SK-N-SH (cell line): ENCODE measurements at regions not wholly inside any gene's neighbourhood (a gene's known extent, or its start where the extent isn't known, plus 50 kb on each side); places are given as distances from the start of the nearest gene placed in this dataset.

Experiments
- CTCF ChIA-PET: fragments of 300-600, 350-600 bp; formaldehyde crosslinking; extraction: SDS; loops from one replicate; lab custom pipeline; 2021; lab: Yijun Ruan, JAX
- POLR2A ChIA-PET: fragments of 350-600 bp; sonication (Branson Sonifier 250); formaldehyde crosslinking; extraction: SDS; loops from one replicate; lab custom pipeline; 2020; ENCODE audit warnings: antibody characterized with exemption, inconsistent platforms; lab: Yijun Ruan, JAX
- DNase-seq: peaks from one replicate; pipeline ENCODE4 v3.0.0; 2012
- H2AFZ ChIP-seq: fragments of 200-600 bp; sonication (generic); 2 replicates; pipeline ENCODE4 v1.8.1; 2016; ENCODE audit warnings: antibody characterized with exemption, mild to moderate bottlenecking, low read depth
- H3F3A ChIP-seq: fragments of 200-600 bp; sonication (generic); replicated peaks from 2 replicates; pipeline ENCODE3; 2016; ENCODE audit warnings: antibody characterized with exemption, mild to moderate bottlenecking; ENCODE audit not compliant: insufficient read depth
- H3K27ac ChIP-seq, 2 experiments: fragments of 200-500 bp in 1 of 2; fragments of 200-600 bp in 1 of 2; sonication (Bioruptor generic) in 1 of 2; sonication (generic), shearing (Covaris generic) in 1 of 2; 2 replicates each; pipeline versions ENCODE4 v1.5.1 to v1.6.1; 2014 to 2016; ENCODE audit warnings: low read depth in 2 of 2, inconsistent platforms in 1 of 2, low read length in 1 of 2, mild to moderate bottlenecking in 1 of 2, mixed read lengths in 1 of 2
- H3K27me3 ChIP-seq: fragments of 200-600 bp; sonication (generic), shearing (Covaris generic); 2 replicates; pipeline ENCODE4 v1.6.1; 2016; ENCODE audit warnings: mixed run types; ENCODE audit not compliant: insufficient read depth
- H3K36me3 ChIP-seq, 2 experiments: fragments of 200-500 bp in 1 of 2; fragments of 200-600 bp in 1 of 2; sonication (Bioruptor generic) in 1 of 2; sonication (generic) in 1 of 2; replicated peaks in 1 of 2; 2 replicates each; pipeline versions ENCODE3 to v1.5.1; 2014 to 2016; ENCODE audit warnings: low read length in 1 of 2, mild to moderate bottlenecking in 1 of 2; ENCODE audit not compliant: insufficient read depth in 2 of 2, control insufficient read depth in 1 of 2
- H3K4me1 ChIP-seq, 2 experiments: fragments of 200-500 bp in 1 of 2; fragments of 200-600 bp in 1 of 2; sonication (Bioruptor generic) in 1 of 2; sonication (generic), shearing (Covaris generic) in 1 of 2; 2 replicates each; pipeline versions ENCODE4 v1.5.1 to v1.6.1; 2014 to 2016; ENCODE audit warnings: low read depth in 1 of 2, low read length in 1 of 2, mixed run types in 1 of 2; ENCODE audit not compliant: insufficient read depth in 2 of 2, control insufficient read depth in 1 of 2
- H3K4me2 ChIP-seq: fragments of 200-600 bp; sonication (generic), shearing (Covaris generic); 2 replicates; pipeline ENCODE4 v1.6.1; 2017; ENCODE audit warnings: mixed run types
- H3K4me3 ChIP-seq, 2 experiments: fragments of 200-500 bp in 1 of 2; fragments of 200-600 bp in 1 of 2; sonication (Bioruptor generic) in 1 of 2; sonication (generic), shearing (Covaris generic) in 1 of 2; 2 replicates each; pipeline versions ENCODE4 v1.5.1 to v1.8.1; 2014 to 2016; ENCODE audit warnings: low read depth in 2 of 2, inconsistent platforms in 1 of 2, low read length in 1 of 2, mild to moderate bottlenecking in 1 of 2, mixed read lengths in 1 of 2, moderate library complexity in 1 of 2
- H3K79me2 ChIP-seq: fragments of 200-600 bp; sonication (generic); 2 replicates; pipeline ENCODE4 v1.8.1; 2017; ENCODE audit warnings: mild to moderate bottlenecking; ENCODE audit not compliant: insufficient read depth
- H3K9ac ChIP-seq: fragments of 200-600 bp; sonication (generic); 2 replicates; pipeline ENCODE4 v1.6.1; 2017; ENCODE audit warnings: mixed run types
- H3K9me2 ChIP-seq: fragments of 200-600 bp; sonication (generic); 2 replicates; pipeline ENCODE4 v1.6.1; 2017; ENCODE audit warnings: mixed run types
- H3K9me3 ChIP-seq: fragments of 200-600 bp; sonication (generic); 2 replicates; pipeline ENCODE4 v1.6.1; 2017; ENCODE audit warnings: mixed run types, mild to moderate bottlenecking, moderate library complexity
- H4K20me1 ChIP-seq: fragments of 200-600 bp; sonication (generic); 2 replicates; pipeline ENCODE4 v1.6.1; 2017; ENCODE audit warnings: mild to moderate bottlenecking, mixed run types; ENCODE audit not compliant: insufficient read depth
- ELF1 ChIP-seq: IDR thresholded peaks from 2 replicates; pipeline ENCODE4 v1.4.0; 2012
- EP300 ChIP-seq, 2 experiments: IDR thresholded peaks; 2 replicates each; pipeline versions ENCODE4 v1.4.0 to v1.6.1; 2012; ENCODE audit warnings: borderline replicate concordance in 1 of 2, low read depth in 1 of 2, low read length in 1 of 2
- FOXJ3 ChIP-seq: sonication (generic); formaldehyde crosslinking; IDR thresholded peaks from 2 replicates; pipeline ENCODE4 v1.5.1; 2020; ENCODE audit warnings: mild to moderate bottlenecking, missing genetic modification reagents
- FOXM1 ChIP-seq: IDR thresholded peaks from 2 replicates; pipeline ENCODE4 v1.4.0; 2012; ENCODE audit warnings: low read depth, mild to moderate bottlenecking
- GABPA ChIP-seq: IDR thresholded peaks from 2 replicates; pipeline ENCODE4 v1.4.0; 2012; ENCODE audit warnings: low read depth, mild to moderate bottlenecking
- JUND ChIP-seq: IDR thresholded peaks from 2 replicates; pipeline ENCODE4 v1.4.0; 2012
- MEF2A ChIP-seq: IDR thresholded peaks from 2 replicates; pipeline ENCODE4 v1.4.0; 2012; ENCODE audit warnings: low read depth, borderline replicate concordance
- MXI1 ChIP-seq: IDR thresholded peaks from 2 replicates; pipeline ENCODE4 v1.6.1; 2012; ENCODE audit warnings: mild to moderate bottlenecking, low read depth, low read length, improper control_type of control experiment
- NFIC ChIP-seq: IDR thresholded peaks from 2 replicates; pipeline ENCODE4 v1.4.0; 2012; ENCODE audit warnings: borderline replicate concordance
- NRF1 ChIP-seq: IDR thresholded peaks from 2 replicates; pipeline ENCODE4 v1.6.1; 2012; ENCODE audit warnings: low read depth, mild to moderate bottlenecking, low read length
- RAD21 ChIP-seq: IDR thresholded peaks from 2 replicates; pipeline ENCODE4 v1.6.1; 2012; ENCODE audit warnings: mild to moderate bottlenecking, low read length
- RCOR1 ChIP-seq: fragments of 150-350 bp; IDR thresholded peaks from 2 replicates; pipeline ENCODE4 v1.6.1; 2017; ENCODE audit warnings: antibody characterized with exemption, low read length
- REST ChIP-seq: IDR thresholded peaks from 2 replicates; pipeline ENCODE4 v1.6.1; 2012; ENCODE audit warnings: mild to moderate bottlenecking, low read depth, low read length, moderate library complexity
- RXRA ChIP-seq: IDR thresholded peaks from 2 replicates; pipeline ENCODE4 v1.4.0; 2012; ENCODE audit warnings: low read depth, mild to moderate bottlenecking, borderline replicate concordance
- SIN3A ChIP-seq: IDR thresholded peaks from 2 replicates; pipeline ENCODE4 v1.6.1; 2012; ENCODE audit warnings: low read depth, mild to moderate bottlenecking, low read length, moderate library complexity, borderline replicate concordance
- SMC3 ChIP-seq: IDR thresholded peaks from 2 replicates; pipeline ENCODE4 v1.6.1; 2012; ENCODE audit warnings: low read depth, low read length, improper control_type of control experiment
- TEAD4 ChIP-seq: IDR thresholded peaks from 2 replicates; pipeline ENCODE4 v1.4.0; 2012; ENCODE audit warnings: mild to moderate bottlenecking, borderline replicate concordance; ENCODE audit not compliant: insufficient read depth
- USF2 ChIP-seq: fragments of 150-350 bp; IDR thresholded peaks from 2 replicates; pipeline ENCODE4 v1.6.1; 2017; ENCODE audit warnings: antibody characterized with exemption, low read length, low read depth, borderline replicate concordance
- YY1 ChIP-seq: IDR thresholded peaks from 2 replicates; pipeline ENCODE4 v1.4.0; 2012; ENCODE audit warnings: low read depth, mild to moderate bottlenecking
- WGBS: methylation state at CpG from one replicate; pipeline ENCODE4 v1.1.6; 2017; ENCODE audit warnings: low lambda C conversion rate; 5-methylcytosine and 5-hydroxymethylcytosine counted together
- TF ChIP-seq, protein P1 (sequence below): IDR thresholded peaks from 2 replicates; pipeline ENCODE4 v1.4.0; 2012; ENCODE audit warnings: low read depth
- TF ChIP-seq, protein P2 (sequence below): fragments of 150-350 bp; IDR thresholded peaks from 2 replicates; pipeline ENCODE4 v1.6.1; 2016; ENCODE audit warnings: mild to moderate bottlenecking, low read depth, low read length
- TF ChIP-seq, protein P3 (sequence below): fragments of 200-600 bp; sonication (generic); IDR thresholded peaks from 2 replicates; pipeline ENCODE4 v1.6.1; 2017; ENCODE audit warnings: antibody characterized with exemption, mild to moderate bottlenecking, moderate library complexity

- Histone ChIP-seq H3K4me3 (no peak overlapping the region), H3K36me3 (no peaks in the 10 kb centered on the region), H3K27ac (no peak overlapping the region), H4K20me1 (no peaks in the 10 kb centered on the region), H3K4me1 (no peaks in the 10 kb centered on the region; a peak in 1 of 4 replicates), H3K79me2 (no peaks in the 10 kb centered on the region), H3K9me3 (no peaks in the 10 kb centered on the region), H3K9ac (no peak overlapping the region), H3K9me2 (no peaks in the 10 kb centered on the region), H3K4me2 (no peak overlapping the region), H2AFZ (no peak overlapping the region), H3K27me3 (no peaks in the 10 kb centered on the region), H3F3A (peaks cover 11% of the 10 kb centered on the region)
- no peak for DNase-seq
- CTCF ChIA-PET, result no interaction called here
- TF ChIP-seq YY1 (no peak), ELF1 (no peak), RCOR1 (no peak), MXI1 (no peak), RXRA (no peak), FOXJ3 (CRISPR knock-in tag) (no peak), REST (no peak), TEAD4 (no peak), EP300 (IDR thresholded peaks at IDR 0.05; ENCODE audit: borderline replicate concordance in 1 of 2, low read depth in 1 of 2, low read length in 1 of 2) (no peak)
- TF ChIP-seq, protein P1, sequence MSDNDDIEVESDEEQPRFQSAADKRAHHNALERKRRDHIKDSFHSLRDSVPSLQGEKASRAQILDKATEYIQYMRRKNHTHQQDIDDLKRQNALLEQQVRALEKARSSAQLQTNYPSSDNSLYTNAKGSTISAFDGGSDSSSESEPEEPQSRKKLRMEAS, result no peak
- POLR2A ChIA-PET, result no interaction called here
These were observed 63.7 kb downstream of the PTGS2 start for GRCh38 chr1:186616511-186616910.

DNA sequence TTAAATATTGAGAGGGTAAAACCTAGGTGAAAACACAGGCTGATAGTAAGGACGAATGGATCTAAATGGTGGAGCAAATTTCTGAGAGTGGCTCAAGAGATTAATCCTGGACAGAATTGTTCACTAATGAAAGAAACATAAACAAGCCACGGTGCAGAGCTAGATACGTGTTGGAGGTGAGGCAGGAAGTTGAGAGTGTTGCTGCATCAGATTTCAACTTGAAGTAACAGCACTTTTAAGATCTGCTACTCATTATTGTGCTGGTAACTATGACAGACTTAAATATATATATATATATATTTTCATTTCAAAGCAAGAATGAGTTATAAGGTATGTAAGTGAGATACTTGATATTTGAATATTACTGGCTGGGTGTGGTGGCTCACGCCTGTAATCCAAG is 64.9 kb downstream of the PTGS2 start:
- no peaks in the 10 kb centered on the region for H4K20me1 ChIP-seq
- TF ChIP-seq, protein P1, result no peak
- TF ChIP-seq MEF2A (no peak), RCOR1 (no peak), GABPA (no peak), ELF1 (no peak), NFIC (no peak), EP300 (IDR thresholded peaks at IDR 0.05; ENCODE audit: borderline replicate concordance in 1 of 2, low read depth in 1 of 2, low read length in 1 of 2) (no peak), SIN3A (no peak), SMC3 (no peak), RAD21 (no peak), YY1 (no peak), USF2 (no peak), NRF1 (no peak), JUND (no peak), FOXM1 (no peak)
- TF ChIP-seq, protein P2, sequence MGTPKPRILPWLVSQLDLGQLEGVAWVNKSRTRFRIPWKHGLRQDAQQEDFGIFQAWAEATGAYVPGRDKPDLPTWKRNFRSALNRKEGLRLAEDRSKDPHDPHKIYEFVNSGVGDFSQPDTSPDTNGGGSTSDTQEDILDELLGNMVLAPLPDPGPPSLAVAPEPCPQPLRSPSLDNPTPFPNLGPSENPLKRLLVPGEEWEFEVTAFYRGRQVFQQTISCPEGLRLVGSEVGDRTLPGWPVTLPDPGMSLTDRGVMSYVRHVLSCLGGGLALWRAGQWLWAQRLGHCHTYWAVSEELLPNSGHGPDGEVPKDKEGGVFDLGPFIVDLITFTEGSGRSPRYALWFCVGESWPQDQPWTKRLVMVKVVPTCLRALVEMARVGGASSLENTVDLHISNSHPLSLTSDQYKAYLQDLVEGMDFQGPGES, result no peak
- TF ChIP-seq, protein P3, sequence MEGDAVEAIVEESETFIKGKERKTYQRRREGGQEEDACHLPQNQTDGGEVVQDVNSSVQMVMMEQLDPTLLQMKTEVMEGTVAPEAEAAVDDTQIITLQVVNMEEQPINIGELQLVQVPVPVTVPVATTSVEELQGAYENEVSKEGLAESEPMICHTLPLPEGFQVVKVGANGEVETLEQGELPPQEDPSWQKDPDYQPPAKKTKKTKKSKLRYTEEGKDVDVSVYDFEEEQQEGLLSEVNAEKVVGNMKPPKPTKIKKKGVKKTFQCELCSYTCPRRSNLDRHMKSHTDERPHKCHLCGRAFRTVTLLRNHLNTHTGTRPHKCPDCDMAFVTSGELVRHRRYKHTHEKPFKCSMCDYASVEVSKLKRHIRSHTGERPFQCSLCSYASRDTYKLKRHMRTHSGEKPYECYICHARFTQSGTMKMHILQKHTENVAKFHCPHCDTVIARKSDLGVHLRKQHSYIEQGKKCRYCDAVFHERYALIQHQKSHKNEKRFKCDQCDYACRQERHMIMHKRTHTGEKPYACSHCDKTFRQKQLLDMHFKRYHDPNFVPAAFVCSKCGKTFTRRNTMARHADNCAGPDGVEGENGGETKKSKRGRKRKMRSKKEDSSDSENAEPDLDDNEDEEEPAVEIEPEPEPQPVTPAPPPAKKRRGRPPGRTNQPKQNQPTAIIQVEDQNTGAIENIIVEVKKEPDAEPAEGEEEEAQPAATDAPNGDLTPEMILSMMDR, result no peak
- TF ChIP-seq, all 33 proteins: peak for 0
- Histone ChIP-seq H3K27me3 (no peaks in the 10 kb centered on the region), H3F3A (peaks cover 3% of the 10 kb centered on the region), H3K27ac (no peak overlapping the region), H3K36me3 (no peaks in the 10 kb centered on the region), H3K4me1 (no peaks in the 10 kb centered on the region; a peak in 1 of 4 replicates), H3K9me2 (no peaks in the 10 kb centered on the region), H3K9me3 (no peaks in the 10 kb centered on the region), H3K4me3 (no peak overlapping the region), H2AFZ (peak overlapping the region; percentile 66; the same call in 1 of the 2 replicates), H3K4me2 (no peak overlapping the region), H3K79me2 (no peaks in the 10 kb centered on the region), H3K9ac (no peak overlapping the region)
- ChIA-PET POLR2A (no interaction called here), CTCF (interaction anchor here (0.9 kb wide), 1 partner anchor 371 kb away, joined by 3 read pairs; no protein-coding TSS in a partner anchor)
- 40% methylated on average over 4 of the region's 4 CpGs for WGBS
- no peak for DNase-seq
